Heart left ventricle (tissue), 13 donors: ENCODE measurements at regions not wholly inside any gene's neighbourhood (a gene's known extent, or its start where the extent isn't known, plus 50 kb on each side); places are given as distances from the start of the nearest gene placed in this dataset.

Source experiments
- CTCF ChIP-seq, 12 donors: fragments of 200-600 bp; sonication (generic) in 4 of 12; IDR thresholded peaks; one replicate each; pipeline versions ENCODE4 v1.5.0 to v1.8.0; 2018 to 2022; ENCODE audit warnings: antibody characterized with exemption in 12 of 12, mild to moderate bottlenecking in 5 of 12
- POLR2A ChIP-seq, 2 donors: fragments of 450-650 bp; IDR thresholded peaks; one replicate each; pipeline ENCODE4 v1.6.1; 2017; ENCODE audit warnings: antibody characterized with exemption in 2 of 2, mild to moderate bottlenecking in 2 of 2, moderate library complexity in 2 of 2
- donor health status: ischemic (EF 13 %, LVEDD 7.1; RV severe dilation, severe dysfunction).
- donor health status: DM: no; HTN: yes; CAD: no.
- donor health status: DM: no; HTN: no; CAD: no.
- donor health status: ischemic (EF 25% LVEDD 6.9; RV normal size, moderate dysfunction).
- donor health status: ischemic (EF 25% LVEDD 5.7; RV mildly dilated, moderate dysfunction).
- donor health status: ischemic (EF 35%, LVEDD 5.7; RV mildly dilated, moderate dysfunction).
- donor health status: nonischemic (EF 11% LVEDD 7.7; RV severe dilation, severe dysfunction).
- donor health status: DM: yes; HTN: yes; CAD: no.
- donor health status: PGD.
- donor health status: ischemic (EF 29% LVEDD 5.4; RV normal size, mild dysfunction).
- donor health status: nonischemic (EF 23%, LVEDD 6.1; RV moderate dilation, normal function).

- TF ChIP-seq CTCF (IDR thresholded peaks at IDR 0.05) (no peak), POLR2A (IDR thresholded peaks at IDR 0.05) (no peak)
Observed at GRCh38 chr2:41906338-41906725, 141.5 kb upstream of the PKDCC start.
